ENCODE measurements at regions not wholly inside any gene's neighbourhood (a gene's known extent, or its start where the extent isn't known, plus 50 kb on each side); places are given as distances from the start of the nearest gene placed in this dataset.

GRCh38 chr1:29868096-29868495 is 631.8 kb downstream of the PTPRU start:
- CTCF ChIA-PET, result no interaction called here
- SMC1A ChIA-PET (ENCODE audit: uncharacterized antibody, unreplicated experiment), result no interaction called here
- FAIRE-seq, result no peak

GRCh38 chr1:29865051-29865450 is 628.7 kb downstream of the PTPRU start:
- RAD21 ChIA-PET (ENCODE audit: unreplicated experiment), result no interaction called here
- ATAC-seq, result no peak
- peaks cover 2% of the 10 kb centered on the region; the same call in 1 of the 3 replicates for H3K9me3 ChIP-seq (replicated peaks; ENCODE audit: control insufficient read depth, insufficient read depth, low read length)
- no peak overlapping the region for H3K4me3 ChIP-seq
- H3K4me1 ChIP-seq (ENCODE audit: control insufficient read depth, insufficient read depth, low read length), result no peaks in the 10 kb centered on the region
- no peak for FAIRE-seq
- H3K4me2 ChIP-seq (ENCODE audit: control insufficient read depth, insufficient read depth), result no peak overlapping the region
- H4K20me1 ChIP-seq (ENCODE audit: control insufficient read depth, insufficient read depth), result no peaks in the 10 kb centered on the region
- 50% methylated on average over 1 of the region's 1 CpG for WGBS (ENCODE audit: insufficient coverage, insufficient replicate concordance, low lambda C conversion rate, missing lambda C conversion rate)
- in situ Hi-C loops (cut with MboI) (no loop called here), intact Hi-C loops (cut with micrococcal nuclease; ENCODE audit: unreplicated experiment) (no loop called here)
- H3K79me2 ChIP-seq (ENCODE audit: control insufficient read depth, insufficient read depth, low read length), result no peaks in the 10 kb centered on the region
- CTCF ChIA-PET, result no interaction called here
- H3K36me3 ChIP-seq (ENCODE audit: control insufficient read depth in 2 of 2, insufficient read depth in 2 of 2, low read length in 1 of 2), result no peaks in the 10 kb centered on the region
- BruUV-seq (replicated peaks), result no TSS peak
- POLR2A ChIA-PET, result no interaction called here
- SMC1A ChIA-PET (ENCODE audit: uncharacterized antibody, unreplicated experiment), result no interaction called here
- no peaks in the 10 kb centered on the region for H3K27me3 ChIP-seq (replicated peaks in 1 of 2; ENCODE audit: control insufficient read depth in 2 of 2, insufficient read depth in 2 of 2, low read length in 1 of 2)
- no peak for DNase-seq (ENCODE audit: low read depth, low spot score)
- H3K9ac ChIP-seq (ENCODE audit: control insufficient read depth, insufficient read depth, low read length), result no peak overlapping the region
- no peak overlapping the region for H3K27ac ChIP-seq (ENCODE audit: control insufficient read depth, insufficient read depth)
- no peak overlapping the region for H2AFZ ChIP-seq (ENCODE audit: control insufficient read depth, low read depth, low read length)
- TF ChIP-seq HCFC1 (IDR thresholded peaks at IDR 0.05; ENCODE audit: low read length) (no peak), MYC (IDR thresholded peaks at IDR 0.05; ENCODE audit: insufficient read depth, insufficient read length, insufficient replicate concordance, low read length, severe bottlenecking) (no peak), BACH1 (IDR thresholded peaks at IDR 0.05; ENCODE audit: borderline replicate concordance) (no peak), ATF7 (IDR thresholded peaks at IDR 0.05; ENCODE audit: low read depth) (no peak), POU2F2 (IDR thresholded peaks at IDR 0.05; ENCODE audit: borderline replicate concordance, low read depth, low read length) (no peak), RUNX3 (IDR thresholded peaks at IDR 0.05; ENCODE audit: low read length) (no peak), KDM1A (IDR thresholded peaks at IDR 0.05; ENCODE audit: borderline replicate concordance) (no peak)
- TF ChIP-seq, protein P1, sequence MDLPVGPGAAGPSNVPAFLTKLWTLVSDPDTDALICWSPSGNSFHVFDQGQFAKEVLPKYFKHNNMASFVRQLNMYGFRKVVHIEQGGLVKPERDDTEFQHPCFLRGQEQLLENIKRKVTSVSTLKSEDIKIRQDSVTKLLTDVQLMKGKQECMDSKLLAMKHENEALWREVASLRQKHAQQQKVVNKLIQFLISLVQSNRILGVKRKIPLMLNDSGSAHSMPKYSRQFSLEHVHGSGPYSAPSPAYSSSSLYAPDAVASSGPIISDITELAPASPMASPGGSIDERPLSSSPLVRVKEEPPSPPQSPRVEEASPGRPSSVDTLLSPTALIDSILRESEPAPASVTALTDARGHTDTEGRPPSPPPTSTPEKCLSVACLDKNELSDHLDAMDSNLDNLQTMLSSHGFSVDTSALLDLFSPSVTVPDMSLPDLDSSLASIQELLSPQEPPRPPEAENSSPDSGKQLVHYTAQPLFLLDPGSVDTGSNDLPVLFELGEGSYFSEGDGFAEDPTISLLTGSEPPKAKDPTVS (IDR thresholded peaks at IDR 0.05; ENCODE audit: low read depth, low read length), result no peak

More at GRCh38 chr1:29868096-29868495, 631.8 kb downstream of the PTPRU start:
- no TSS peak for BruUV-seq (replicated peaks)
- no peaks in the 10 kb centered on the region for H3K36me3 ChIP-seq (ENCODE audit: control insufficient read depth in 2 of 2, insufficient read depth in 2 of 2, low read length in 1 of 2)
- TF ChIP-seq E2F4 (IDR thresholded peaks at IDR 0.05; ENCODE audit: low read depth, low read length) (no peak), MTA2 (IDR thresholded peaks at IDR 0.05; ENCODE audit: low read depth) (no peak), ZNF24 (IDR thresholded peaks at IDR 0.05) (no peak), NFXL1 (IDR thresholded peaks at IDR 0.05; ENCODE audit: borderline replicate concordance) (no peak)
- TF ChIP-seq, protein P2, sequence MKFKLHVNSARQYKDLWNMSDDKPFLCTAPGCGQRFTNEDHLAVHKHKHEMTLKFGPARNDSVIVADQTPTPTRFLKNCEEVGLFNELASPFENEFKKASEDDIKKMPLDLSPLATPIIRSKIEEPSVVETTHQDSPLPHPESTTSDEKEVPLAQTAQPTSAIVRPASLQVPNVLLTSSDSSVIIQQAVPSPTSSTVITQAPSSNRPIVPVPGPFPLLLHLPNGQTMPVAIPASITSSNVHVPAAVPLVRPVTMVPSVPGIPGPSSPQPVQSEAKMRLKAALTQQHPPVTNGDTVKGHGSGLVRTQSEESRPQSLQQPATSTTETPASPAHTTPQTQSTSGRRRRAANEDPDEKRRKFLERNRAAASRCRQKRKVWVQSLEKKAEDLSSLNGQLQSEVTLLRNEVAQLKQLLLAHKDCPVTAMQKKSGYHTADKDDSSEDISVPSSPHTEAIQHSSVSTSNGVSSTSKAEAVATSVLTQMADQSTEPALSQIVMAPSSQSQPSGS (IDR thresholded peaks at IDR 0.05; ENCODE audit: low read length), result no peak
- H2AFZ ChIP-seq (ENCODE audit: control insufficient read depth, low read depth, low read length), result no peak overlapping the region
- in situ Hi-C loops (cut with MboI), result no loop called here
- WGBS (ENCODE audit: insufficient coverage, insufficient replicate concordance, low lambda C conversion rate, missing lambda C conversion rate), result 27% methylated on average over 2 of the region's 2 CpGs
- no peak overlapping the region for H3K27ac ChIP-seq (ENCODE audit: control insufficient read depth, insufficient read depth)
- H3K9ac ChIP-seq (ENCODE audit: control insufficient read depth, insufficient read depth, low read length), result no peak overlapping the region
- no peak overlapping the region for H3K4me2 ChIP-seq (ENCODE audit: control insufficient read depth, insufficient read depth)
- DNase-seq (ENCODE audit: low read depth, low spot score) (no peak), ATAC-seq (no peak)
- intact Hi-C loops (cut with micrococcal nuclease; ENCODE audit: unreplicated experiment), result no loop called here
- no peaks in the 10 kb centered on the region for H4K20me1 ChIP-seq (ENCODE audit: control insufficient read depth, insufficient read depth)
- H3K79me2 ChIP-seq (ENCODE audit: control insufficient read depth, insufficient read depth, low read length), result no peaks in the 10 kb centered on the region
- ChIA-PET POLR2A (no interaction called here), RAD21 (ENCODE audit: unreplicated experiment) (no interaction called here)
- no peak overlapping the region for H3K4me3 ChIP-seq
- no peaks in the 10 kb centered on the region for H3K27me3 ChIP-seq (replicated peaks in 1 of 2; ENCODE audit: control insufficient read depth in 2 of 2, insufficient read depth in 2 of 2, low read length in 1 of 2)
- no peaks in the 10 kb centered on the region for H3K9me3 ChIP-seq (replicated peaks; ENCODE audit: control insufficient read depth, insufficient read depth, low read length)
- H3K4me1 ChIP-seq (ENCODE audit: control insufficient read depth, insufficient read depth, low read length), result no peaks in the 10 kb centered on the region
